Endodermal cell (in vitro differentiated cells): ENCODE measurements at regions not wholly inside any gene's neighbourhood (a gene's known extent, or its start where the extent isn't known, plus 50 kb on each side); places are given as distances from the start of the nearest gene placed in this dataset.

Source experiments
- DNase-seq: peaks from one replicate; pipeline ENCODE4 v3.0.0-alpha.2; 2017
- H3K27ac ChIP-seq: 2 replicates; pipeline ENCODE4 v1.5.1; 2013; ENCODE audit warnings: mild to moderate bottlenecking, low read depth, low read length, moderate library complexity
- H3K27me3 ChIP-seq: 2 replicates; pipeline ENCODE4 v1.6.1; 2013; ENCODE audit warnings: mild to moderate bottlenecking, low read length, moderate library complexity; ENCODE audit not compliant: insufficient read depth, control insufficient read depth, poor library complexity, severe bottlenecking
- H3K36me3 ChIP-seq: 2 replicates; pipeline ENCODE4 v1.7.0; 2013; ENCODE audit warnings: mild to moderate bottlenecking, low read length, moderate library complexity; ENCODE audit not compliant: control insufficient read depth, insufficient read depth
- H3K4me1 ChIP-seq: one replicate; pipeline ENCODE4 v1.7.0; 2013; ENCODE audit warnings: low read length; ENCODE audit not compliant: control insufficient read depth, insufficient read depth
- H3K4me3 ChIP-seq: 2 replicates; pipeline ENCODE4 v1.5.1; 2013; ENCODE audit warnings: mild to moderate bottlenecking, low read length, moderate library complexity
- H3K9ac ChIP-seq: 2 replicates; pipeline ENCODE4 v1.6.1; 2013; ENCODE audit warnings: mild to moderate bottlenecking, low read length, moderate library complexity; ENCODE audit not compliant: poor library complexity, severe bottlenecking; ENCODE audit errors: extremely low read depth
- H3K9me3 ChIP-seq: 2 replicates; pipeline ENCODE4 v1.6.1; 2013; ENCODE audit warnings: mild to moderate bottlenecking, low read length, moderate library complexity; ENCODE audit not compliant: control insufficient read depth
- H3K27ac Mint-ChIP-seq: 2 replicates; pipeline ENCODE4 v1.8.0; 2020; ENCODE audit warnings: mixed read lengths
- H3K27me3 Mint-ChIP-seq: 2 replicates; pipeline ENCODE4 v1.8.0; 2021; ENCODE audit warnings: mild to moderate bottlenecking, mixed read lengths; ENCODE audit not compliant: insufficient read depth
- H3K36me3 Mint-ChIP-seq: 2 replicates; pipeline ENCODE4 v1.8.0; 2020; ENCODE audit warnings: low read depth, mixed read lengths
- H3K4me1 Mint-ChIP-seq: 2 replicates; pipeline ENCODE4 v1.8.0; 2020; ENCODE audit warnings: mixed read lengths
- H3K4me3 Mint-ChIP-seq: 2 replicates; pipeline ENCODE4 v1.8.0; 2020; ENCODE audit warnings: mild to moderate bottlenecking, moderate library complexity, mixed read lengths
- H3K9me3 Mint-ChIP-seq: 2 replicates; pipeline ENCODE4 v1.8.0; 2020; ENCODE audit warnings: mild to moderate bottlenecking, mixed read lengths
- CTCF ChIP-seq: fragments of 200-600 bp; sonication (generic); conservative IDR thresholded peaks from 2 replicates; pipeline ENCODE4 v1.5.0; 2021; ENCODE audit warnings: antibody characterized with exemption, mild to moderate bottlenecking
- WGBS, 2 experiments: methylation state at CpG; one replicate each; pipeline versions ENCODE4 v1.1.5 to v1.1.7; 2013; ENCODE audit warnings: missing lambda C conversion rate in 2 of 2, mixed read lengths in 1 of 2; ENCODE audit not compliant: insufficient coverage in 1 of 2, insufficient read length in 1 of 2; 5-methylcytosine and 5-hydroxymethylcytosine counted together

GRCh38 chr10:9024210-9024609 is 969.7 kb downstream of the GATA3 start:
- no peaks in the 10 kb centered on the region for H3K9me3 ChIP-seq
- Mint-ChIP-seq H3K36me3 (no peaks in the 10 kb centered on the region), H3K27me3 (peaks cover 4% of the 10 kb centered on the region), H3K4me1 (peaks cover 1% of the 10 kb centered on the region), H3K27ac (no peak overlapping the region), H3K4me3 (no peak overlapping the region), H3K9me3 (no peaks in the 10 kb centered on the region)
- H3K9ac ChIP-seq: no peak overlapping the region
- 98 to 100% methylated on average over 1 to 2 of the region's 2 CpGs for WGBS, 2 experiments
- no peak overlapping the region for H3K4me3 ChIP-seq
- no peaks in the 10 kb centered on the region for H3K27me3 ChIP-seq
- no peaks in the 10 kb centered on the region for H3K36me3 ChIP-seq
- DNase-seq: no peak
- H3K4me1 ChIP-seq: no peaks in the 10 kb centered on the region
- no peak overlapping the region for H3K27ac ChIP-seq
- no peak for TF ChIP-seq CTCF

GRCh38 chr10:9028231-9028630 is 973.7 kb downstream of the GATA3 start:
- no peaks in the 10 kb centered on the region for H3K27me3 ChIP-seq
- no peak overlapping the region for H3K9ac ChIP-seq
- peaks cover 1% of the 10 kb centered on the region for H3K4me1 Mint-ChIP-seq
- H3K27ac ChIP-seq: no peak overlapping the region
- no peaks in the 10 kb centered on the region for H3K36me3 ChIP-seq
- H3K36me3 Mint-ChIP-seq: no peaks in the 10 kb centered on the region
- no peak overlapping the region for H3K4me3 ChIP-seq
- H3K27me3 Mint-ChIP-seq: peaks cover 4% of the 10 kb centered on the region
- H3K27ac Mint-ChIP-seq: no peak overlapping the region
- no peak for DNase-seq
- no peaks in the 10 kb centered on the region for H3K9me3 ChIP-seq
- no peaks in the 10 kb centered on the region for H3K4me1 ChIP-seq
- TF ChIP-seq CTCF: no peak
- no peaks in the 10 kb centered on the region for H3K9me3 Mint-ChIP-seq
- H3K4me3 Mint-ChIP-seq: no peak overlapping the region

- Histone ChIP-seq H3K36me3 (no peaks in the 10 kb centered on the region), H3K4me1 (no peaks in the 10 kb centered on the region), H3K9ac (no peak overlapping the region), H3K27me3 (no peaks in the 10 kb centered on the region), H3K4me3 (no peak overlapping the region), H3K9me3 (no peaks in the 10 kb centered on the region), H3K27ac (no peak overlapping the region)
- Mint-ChIP-seq H3K4me3 (no peak overlapping the region), H3K27ac (no peak overlapping the region), H3K27me3 (no peaks in the 10 kb centered on the region), H3K4me1 (no peaks in the 10 kb centered on the region), H3K36me3 (no peaks in the 10 kb centered on the region), H3K9me3 (no peaks in the 10 kb centered on the region)
- no peak for DNase-seq
- 83% methylated on average over 1 of the region's 1 CpG; no CpG with 5 or more reads in 1 of the 2 experiments for WGBS, 2 experiments
- no peak for TF ChIP-seq CTCF
Measured at GRCh38 chr10:9035355-9035754, 980.9 kb downstream of the GATA3 start.
